ENCODE measurements at regions not wholly inside any gene's neighbourhood (a gene's known extent, or its start where the extent isn't known, plus 50 kb on each side); places are given as distances from the start of the nearest gene placed in this dataset.

DNA sequence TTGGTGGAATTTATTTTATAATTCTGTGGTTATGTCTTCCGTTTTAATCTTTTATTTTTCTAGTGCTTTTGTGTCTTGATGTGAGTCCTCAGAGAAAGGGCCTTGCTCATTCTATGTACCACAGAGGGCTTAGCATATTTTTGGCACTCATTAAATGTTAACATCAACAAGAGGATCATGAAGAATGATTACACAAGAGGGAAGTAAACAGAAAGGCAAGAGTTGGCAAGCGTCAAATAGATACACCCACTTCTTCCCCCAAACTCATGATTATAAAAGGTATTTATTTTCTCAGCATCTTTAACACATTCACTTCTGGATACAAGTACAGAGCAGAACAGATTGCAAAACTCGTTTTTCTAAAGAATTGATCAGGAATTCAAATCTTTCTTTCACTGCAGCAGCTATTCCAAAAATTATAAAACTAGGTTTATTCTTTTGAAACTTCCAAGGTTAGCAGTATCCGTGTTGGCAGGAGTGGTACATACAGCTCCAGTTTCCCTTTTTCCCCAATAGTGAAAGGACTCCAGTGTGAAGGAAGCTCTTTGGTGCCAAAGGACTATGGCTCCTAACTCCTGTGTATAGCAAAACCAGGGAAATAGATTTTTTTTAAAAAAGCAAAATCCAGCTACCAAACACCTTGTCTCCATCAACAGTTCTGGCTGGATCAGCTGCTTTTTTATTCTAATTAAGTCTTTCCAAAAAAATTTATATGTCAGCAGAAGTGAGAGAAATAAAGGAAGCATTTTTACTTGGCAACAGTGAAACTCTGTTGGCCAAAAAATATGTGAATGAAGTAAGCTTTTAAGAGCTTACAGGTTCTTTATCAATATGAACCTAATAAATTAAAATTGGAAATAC is 221.9 kb downstream of the ADGRG6 start:
- TF ChIP-seq, protein P1, sequence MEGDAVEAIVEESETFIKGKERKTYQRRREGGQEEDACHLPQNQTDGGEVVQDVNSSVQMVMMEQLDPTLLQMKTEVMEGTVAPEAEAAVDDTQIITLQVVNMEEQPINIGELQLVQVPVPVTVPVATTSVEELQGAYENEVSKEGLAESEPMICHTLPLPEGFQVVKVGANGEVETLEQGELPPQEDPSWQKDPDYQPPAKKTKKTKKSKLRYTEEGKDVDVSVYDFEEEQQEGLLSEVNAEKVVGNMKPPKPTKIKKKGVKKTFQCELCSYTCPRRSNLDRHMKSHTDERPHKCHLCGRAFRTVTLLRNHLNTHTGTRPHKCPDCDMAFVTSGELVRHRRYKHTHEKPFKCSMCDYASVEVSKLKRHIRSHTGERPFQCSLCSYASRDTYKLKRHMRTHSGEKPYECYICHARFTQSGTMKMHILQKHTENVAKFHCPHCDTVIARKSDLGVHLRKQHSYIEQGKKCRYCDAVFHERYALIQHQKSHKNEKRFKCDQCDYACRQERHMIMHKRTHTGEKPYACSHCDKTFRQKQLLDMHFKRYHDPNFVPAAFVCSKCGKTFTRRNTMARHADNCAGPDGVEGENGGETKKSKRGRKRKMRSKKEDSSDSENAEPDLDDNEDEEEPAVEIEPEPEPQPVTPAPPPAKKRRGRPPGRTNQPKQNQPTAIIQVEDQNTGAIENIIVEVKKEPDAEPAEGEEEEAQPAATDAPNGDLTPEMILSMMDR (IDR thresholded peaks at IDR 0.05; ENCODE audit: low read depth, low read length) = no peak
- no peak overlapping the region for H3K4me3 ChIP-seq (ENCODE audit: low read depth, low read length)

DNA sequence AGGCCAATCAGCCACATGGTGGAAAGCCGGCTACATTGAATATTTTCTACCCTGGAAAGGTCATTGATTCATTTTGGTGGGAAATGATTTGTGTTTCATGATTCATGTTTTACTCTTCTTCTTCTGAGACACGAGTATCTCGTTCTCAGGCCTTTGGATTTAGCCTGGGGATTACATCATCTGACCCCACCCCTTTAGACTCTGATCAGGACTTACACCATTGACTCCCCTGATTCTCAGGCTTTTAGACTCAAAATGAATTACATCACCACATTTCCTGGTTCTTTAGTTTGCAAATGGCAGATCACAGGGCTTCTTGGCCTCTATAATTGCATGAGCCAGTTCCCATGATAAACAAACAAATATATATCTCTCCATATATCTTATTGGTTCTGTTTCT is 228.8 kb downstream of the ADGRG6 start:
- H3K4me3 ChIP-seq (ENCODE audit: low read depth, low read length) = no peak overlapping the region
- TF ChIP-seq, protein P1 (IDR thresholded peaks at IDR 0.05; ENCODE audit: low read depth, low read length) = no peak

DNA sequence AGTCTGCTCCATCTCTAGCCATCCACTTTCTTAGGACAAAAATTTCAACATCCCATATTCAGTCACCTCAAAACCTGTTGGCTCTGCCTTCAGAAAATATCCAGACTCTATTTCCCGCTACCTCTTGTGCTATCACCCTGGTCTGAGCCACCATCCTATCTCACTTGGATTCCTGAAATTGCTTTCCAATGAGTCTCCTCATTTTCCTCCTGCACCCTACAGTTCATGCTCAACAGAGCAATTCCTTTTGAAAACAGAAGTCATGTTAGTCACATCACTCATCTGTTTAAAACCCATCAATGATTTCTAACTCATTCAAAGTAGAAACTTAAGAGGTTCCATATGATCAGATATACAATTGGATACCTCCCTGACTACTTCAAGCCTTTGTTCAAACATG is 229.9 kb downstream of the ADGRG6 start:
- TF ChIP-seq, protein P1 (IDR thresholded peaks at IDR 0.05; ENCODE audit: low read depth, low read length) = no peak
- no peak overlapping the region for H3K4me3 ChIP-seq (ENCODE audit: low read depth, low read length)

DNA sequence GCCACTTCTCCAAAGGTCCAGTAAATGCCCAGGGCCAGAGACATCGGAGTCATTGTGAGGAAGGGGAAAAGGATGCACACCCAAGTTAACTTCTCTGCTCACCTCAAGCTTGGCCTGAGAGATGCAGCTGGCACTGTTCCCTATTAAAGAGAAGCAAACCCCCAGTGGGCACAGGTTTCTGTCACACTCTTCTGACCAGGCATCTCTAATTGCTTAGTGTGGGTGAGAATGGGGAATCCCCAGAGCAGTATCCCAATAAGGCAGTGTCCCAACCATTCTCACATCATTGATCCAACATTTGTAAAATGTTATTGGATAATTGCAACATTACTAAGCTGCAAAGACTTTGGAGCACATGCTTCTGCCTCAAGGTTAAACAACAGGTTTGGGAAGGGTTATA is 232.3 kb downstream of the ADGRG6 start:
- H3K4me3 ChIP-seq (ENCODE audit: low read depth, low read length) = no peak overlapping the region
- TF ChIP-seq, protein P1 (IDR thresholded peaks at IDR 0.05; ENCODE audit: low read depth, low read length) = no peak

DNA sequence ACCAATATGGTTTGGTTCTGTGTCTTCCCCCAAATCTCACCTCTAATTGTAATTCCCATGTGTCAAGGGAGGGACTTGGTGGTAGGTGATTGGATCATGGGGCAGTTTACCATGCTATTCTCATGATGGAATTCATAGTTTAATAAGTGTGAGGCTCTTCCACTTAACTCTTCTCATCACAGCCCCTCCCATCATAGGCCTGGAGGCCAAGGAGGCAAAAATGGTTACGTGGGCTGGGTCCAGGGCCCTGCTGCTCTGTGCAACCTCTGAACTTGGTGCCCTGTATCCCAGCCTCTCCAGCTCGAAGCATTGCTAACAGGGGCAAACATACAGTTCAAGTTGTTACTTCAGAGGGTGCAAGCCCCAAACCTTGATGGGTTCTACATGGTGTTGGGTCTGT is 232.7 kb downstream of the ADGRG6 start:
- H3K4me3 ChIP-seq (ENCODE audit: low read depth, low read length) = no peak overlapping the region
- TF ChIP-seq, protein P1 (IDR thresholded peaks at IDR 0.05; ENCODE audit: low read depth, low read length) = no peak

- TF ChIP-seq, protein P1 (IDR thresholded peaks at IDR 0.05; ENCODE audit: low read depth, low read length) = peak; percentile 53
- H3K4me3 ChIP-seq (ENCODE audit: low read depth, low read length) = no peak overlapping the region
These were observed 236.0 kb downstream of the ADGRG6 start for GRCh38 chr6:142537612-142538478.

All from WI38 (cell line).